ENCODE measurements at regions not wholly inside any gene's neighbourhood (a gene's known extent, or its start where the extent isn't known, plus 50 kb on each side); places are given as distances from the start of the nearest gene placed in this dataset.

GRCh38 chr20:6298049-6298448 lies 175.2 kb upstream of the FERMT1 start:
- Histone ChIP-seq H3K4me3 (ENCODE audit: low read depth in 1 of 3, low read length in 3 of 3) (no peak overlapping the region), H3K27ac (ENCODE audit: low read depth in 1 of 2, low read length in 2 of 2) (no peak overlapping the region), H3K27me3 (ENCODE audit: control insufficient read depth in 4 of 4, insufficient read depth in 4 of 4, low read length in 3 of 4) (no peaks in the 10 kb centered on the region), H3K4me1 (ENCODE audit: control insufficient read depth in 4 of 4, insufficient read depth in 4 of 4, low read length in 3 of 4) (no peaks in the 10 kb centered on the region), H3K9ac (ENCODE audit: low read depth in 1 of 2, low read length in 2 of 2) (no peak overlapping the region), H3K9me3 (ENCODE audit: control insufficient read depth in 4 of 4, low read length in 3 of 4) (no peaks in the 10 kb centered on the region), H3K36me3 (ENCODE audit: control insufficient read depth in 4 of 4, insufficient read depth in 3 of 4, low read depth in 1 of 4, low read length in 3 of 4) (no peaks in the 10 kb centered on the region)
- WGBS = 71% methylated on average over 7 of the region's 7 CpGs
- no peak for TF ChIP-seq HNF4G (IDR thresholded peaks at IDR 0.05)
- TF ChIP-seq RXRA (IDR thresholded peaks at IDR 0.05) = no peak
- TF ChIP-seq FOXA2 (IDR thresholded peaks at IDR 0.05) = no peak
- no peak for TF ChIP-seq CTCF (IDR thresholded peaks at IDR 0.05; ENCODE audit: low read depth, low read length, missing input control)
- no peak for TF ChIP-seq SP1 (IDR thresholded peaks at IDR 0.05)
- DNase-seq (ENCODE audit: low spot score) = no peak

- Histone ChIP-seq H3K27ac (ENCODE audit: low read depth in 1 of 2, low read length in 2 of 2) (no peak overlapping the region), H3K36me3 (ENCODE audit: control insufficient read depth in 4 of 4, insufficient read depth in 3 of 4, low read depth in 1 of 4, low read length in 3 of 4) (no peaks in the 10 kb centered on the region), H3K4me1 (ENCODE audit: control insufficient read depth in 4 of 4, insufficient read depth in 4 of 4, low read length in 3 of 4) (no peaks in the 10 kb centered on the region), H3K9me3 (ENCODE audit: control insufficient read depth in 4 of 4, low read length in 3 of 4) (no peaks in the 10 kb centered on the region), H3K27me3 (ENCODE audit: control insufficient read depth in 4 of 4, insufficient read depth in 4 of 4, low read length in 3 of 4) (no peaks in the 10 kb centered on the region), H3K4me3 (ENCODE audit: low read depth in 1 of 3, low read length in 3 of 3) (no peak overlapping the region), H3K9ac (ENCODE audit: low read depth in 1 of 2, low read length in 2 of 2) (no peak overlapping the region)
- no peak for TF ChIP-seq GABPA (IDR thresholded peaks at IDR 0.05 in 1 of 2, conservative IDR thresholded peaks at IDR 0.05 in 1 of 2)
- TF ChIP-seq FOXA1 (IDR thresholded peaks at IDR 0.05) = no peak
- TF ChIP-seq YY1 (IDR thresholded peaks at IDR 0.05) = no peak
- no peak for TF ChIP-seq TAF1 (conservative IDR thresholded peaks at IDR 0.05)
- DNase-seq (ENCODE audit: low spot score) = no peak
Measured at GRCh38 chr20:6295867-6296256, 173.0 kb upstream of the FERMT1 start.

- WGBS = 71% methylated on average over 5 of the region's 5 CpGs
- TF ChIP-seq ZBTB33 (IDR thresholded peaks at IDR 0.05) (no peak), GABPA (IDR thresholded peaks at IDR 0.05 in 1 of 2, conservative IDR thresholded peaks at IDR 0.05 in 1 of 2) (no peak), RAD21 (IDR thresholded peaks at IDR 0.05) (no peak), YY1 (IDR thresholded peaks at IDR 0.05) (no peak), MAX (IDR thresholded peaks at IDR 0.05) (no peak), FOXA1 (IDR thresholded peaks at IDR 0.05) (no peak), NR2F2 (IDR thresholded peaks at IDR 0.05) (no peak), ATF3 (IDR thresholded peaks at IDR 0.05) (no peak), JUND (IDR thresholded peaks at IDR 0.05) (no peak), HNF4G (IDR thresholded peaks at IDR 0.05) (no peak), RXRA (IDR thresholded peaks at IDR 0.05) (no peak), CTCF (IDR thresholded peaks at IDR 0.05; ENCODE audit: low read depth, low read length, missing input control) (no peak)
- no peaks in the 10 kb centered on the region for H3K9me3 ChIP-seq (ENCODE audit: control insufficient read depth in 4 of 4, low read length in 3 of 4)
- DNase-seq (ENCODE audit: low spot score) = no peak
- H3K9ac ChIP-seq (ENCODE audit: low read depth in 1 of 2, low read length in 2 of 2) = no peak overlapping the region
- no peak overlapping the region for H3K27ac ChIP-seq (ENCODE audit: low read depth in 1 of 2, low read length in 2 of 2)
- H3K36me3 ChIP-seq (ENCODE audit: control insufficient read depth in 4 of 4, insufficient read depth in 3 of 4, low read depth in 1 of 4, low read length in 3 of 4) = no peaks in the 10 kb centered on the region
- no peak overlapping the region for H3K4me3 ChIP-seq (ENCODE audit: low read depth in 1 of 3, low read length in 3 of 3)
- H3K27me3 ChIP-seq (ENCODE audit: control insufficient read depth in 4 of 4, insufficient read depth in 4 of 4, low read length in 3 of 4) = no peaks in the 10 kb centered on the region
- H3K4me1 ChIP-seq (ENCODE audit: control insufficient read depth in 4 of 4, insufficient read depth in 4 of 4, low read length in 3 of 4) = no peaks in the 10 kb centered on the region
Measured at GRCh38 chr20:6295127-6295866, 172.5 kb upstream of the FERMT1 start.
